ENCODE measurements at regions not wholly inside any gene's neighbourhood (a gene's known extent, or its start where the extent isn't known, plus 50 kb on each side); places are given as distances from the start of the nearest gene placed in this dataset.

DNA sequence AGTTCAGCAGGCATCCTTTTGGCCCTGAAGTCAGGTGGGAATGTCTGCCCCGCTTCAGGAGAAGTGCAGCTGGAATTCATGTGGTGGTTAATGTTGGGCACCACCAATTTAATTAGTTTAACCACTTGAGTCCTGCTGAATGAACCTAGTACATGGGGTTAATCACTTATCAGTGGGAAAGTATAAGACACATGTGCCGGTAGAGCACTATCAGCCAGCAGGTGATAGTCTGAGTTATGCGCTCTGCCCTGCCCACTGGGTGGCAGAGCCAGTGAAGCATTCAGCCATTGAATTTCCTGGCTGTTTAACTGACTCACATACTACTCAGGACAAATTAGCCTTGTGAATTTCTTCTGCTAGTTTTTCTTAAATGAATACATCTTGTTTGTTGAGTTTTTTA, 789.7 kb upstream of the PRR20A start:
- TF ChIP-seq EZH2phosphoT487 (IDR thresholded peaks at IDR 0.05; ENCODE audit: borderline replicate concordance, low read length) = no peak
- TF ChIP-seq, protein P1, sequence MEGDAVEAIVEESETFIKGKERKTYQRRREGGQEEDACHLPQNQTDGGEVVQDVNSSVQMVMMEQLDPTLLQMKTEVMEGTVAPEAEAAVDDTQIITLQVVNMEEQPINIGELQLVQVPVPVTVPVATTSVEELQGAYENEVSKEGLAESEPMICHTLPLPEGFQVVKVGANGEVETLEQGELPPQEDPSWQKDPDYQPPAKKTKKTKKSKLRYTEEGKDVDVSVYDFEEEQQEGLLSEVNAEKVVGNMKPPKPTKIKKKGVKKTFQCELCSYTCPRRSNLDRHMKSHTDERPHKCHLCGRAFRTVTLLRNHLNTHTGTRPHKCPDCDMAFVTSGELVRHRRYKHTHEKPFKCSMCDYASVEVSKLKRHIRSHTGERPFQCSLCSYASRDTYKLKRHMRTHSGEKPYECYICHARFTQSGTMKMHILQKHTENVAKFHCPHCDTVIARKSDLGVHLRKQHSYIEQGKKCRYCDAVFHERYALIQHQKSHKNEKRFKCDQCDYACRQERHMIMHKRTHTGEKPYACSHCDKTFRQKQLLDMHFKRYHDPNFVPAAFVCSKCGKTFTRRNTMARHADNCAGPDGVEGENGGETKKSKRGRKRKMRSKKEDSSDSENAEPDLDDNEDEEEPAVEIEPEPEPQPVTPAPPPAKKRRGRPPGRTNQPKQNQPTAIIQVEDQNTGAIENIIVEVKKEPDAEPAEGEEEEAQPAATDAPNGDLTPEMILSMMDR (IDR thresholded peaks at IDR 0.05; ENCODE audit: low read depth, low read length, poor library complexity, severe bottlenecking) = no peak
- Histone ChIP-seq H3K4me2 (ENCODE audit: low read length) (no peak overlapping the region), H4K20me1 (ENCODE audit: control insufficient read depth, insufficient read depth, low read depth, low read length) (no peaks in the 10 kb centered on the region)

DNA sequence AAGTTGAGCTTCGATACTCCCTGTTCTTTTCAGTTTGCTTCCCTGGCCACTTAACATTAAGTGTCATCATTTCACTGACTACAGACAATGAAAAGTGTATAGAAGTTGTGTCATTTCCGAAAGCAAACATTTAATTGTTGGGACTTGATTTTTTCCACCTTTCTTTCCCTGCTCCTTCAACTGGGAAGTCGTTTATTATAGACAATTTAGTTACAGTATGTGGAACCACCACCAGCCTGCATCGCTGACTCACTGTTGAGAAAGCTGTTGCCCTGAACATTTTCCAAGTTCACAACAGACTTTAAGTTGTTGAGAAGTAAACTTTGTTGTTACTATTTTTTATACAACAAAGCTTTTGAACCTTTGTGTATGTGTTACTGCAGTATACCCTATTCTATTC, 788.4 kb upstream of the PRR20A start:
- Histone ChIP-seq H3K27ac (ENCODE audit: low read depth, low read length) (no peak overlapping the region), H3K27me3 (ENCODE audit: control insufficient read depth, low read length) (no peaks in the 10 kb centered on the region), H3K4me2 (ENCODE audit: low read length) (no peak overlapping the region), H3K79me2 (ENCODE audit: control insufficient read depth, low read length) (no peaks in the 10 kb centered on the region), H3K4me3 (ENCODE audit: low read length) (no peak overlapping the region), H3K4me1 (ENCODE audit: control insufficient read depth, low read length) (no peaks in the 10 kb centered on the region), H3K9me2 (replicated peaks; ENCODE audit: control insufficient read depth, low read length) (no peaks in the 10 kb centered on the region), H3K36me3 (ENCODE audit: control insufficient read depth, low read length) (no peaks in the 10 kb centered on the region), H3K9me3 (ENCODE audit: control insufficient read depth, insufficient read depth, low read length) (no peaks in the 10 kb centered on the region), H4K20me1 (ENCODE audit: control insufficient read depth, insufficient read depth, low read depth, low read length) (no peaks in the 10 kb centered on the region), H3F3A (ENCODE audit: control insufficient read depth, insufficient read depth) (no peaks in the 10 kb centered on the region)
- TF ChIP-seq, protein P1 (IDR thresholded peaks at IDR 0.05; ENCODE audit: low read depth, low read length, poor library complexity, severe bottlenecking) = no peak
- TF ChIP-seq EZH2phosphoT487 (IDR thresholded peaks at IDR 0.05; ENCODE audit: borderline replicate concordance, low read length) = no peak

More for the DNA sequence above, 789.7 kb upstream of the PRR20A start:
- H3K9me3 ChIP-seq (ENCODE audit: control insufficient read depth, insufficient read depth, low read length) = no peaks in the 10 kb centered on the region
- H3K9me2 ChIP-seq (replicated peaks; ENCODE audit: control insufficient read depth, low read length) = no peaks in the 10 kb centered on the region
- no peak overlapping the region for H3K4me3 ChIP-seq (ENCODE audit: low read length)
- H3K36me3 ChIP-seq (ENCODE audit: control insufficient read depth, low read length) = no peaks in the 10 kb centered on the region
- no peaks in the 10 kb centered on the region for H3K27me3 ChIP-seq (ENCODE audit: control insufficient read depth, low read length)
- H3K4me1 ChIP-seq (ENCODE audit: control insufficient read depth, low read length) = no peaks in the 10 kb centered on the region
- no peaks in the 10 kb centered on the region for H3F3A ChIP-seq (ENCODE audit: control insufficient read depth, insufficient read depth)
- no peaks in the 10 kb centered on the region for H3K79me2 ChIP-seq (ENCODE audit: control insufficient read depth, low read length)
- H3K27ac ChIP-seq (ENCODE audit: low read depth, low read length) = no peak overlapping the region

DNA sequence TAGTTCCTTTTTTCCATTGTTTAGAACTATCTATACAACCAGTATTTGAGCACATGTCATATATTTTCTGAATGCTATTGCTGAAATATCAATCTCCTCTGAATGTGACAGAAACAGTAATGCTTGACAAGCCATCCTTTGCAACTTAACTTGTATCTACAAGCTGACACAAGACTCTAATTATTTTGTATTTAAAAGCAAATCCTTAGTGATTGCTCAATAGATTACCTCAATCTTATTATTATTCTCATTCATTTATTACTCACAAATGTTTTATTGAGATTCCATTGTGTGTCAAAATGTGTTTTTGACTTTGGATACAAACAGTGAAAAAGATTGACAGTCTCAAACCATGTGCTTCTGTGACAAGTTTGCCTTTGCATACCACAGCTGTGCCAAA, 787.8 kb upstream of the PRR20A start:
- no peaks in the 10 kb centered on the region for H3K9me2 ChIP-seq (replicated peaks; ENCODE audit: control insufficient read depth, low read length)
- H3K79me2 ChIP-seq (ENCODE audit: control insufficient read depth, low read length) = no peaks in the 10 kb centered on the region
- H3K36me3 ChIP-seq (ENCODE audit: control insufficient read depth, low read length) = no peaks in the 10 kb centered on the region
- H3F3A ChIP-seq (ENCODE audit: control insufficient read depth, insufficient read depth) = no peaks in the 10 kb centered on the region
- TF ChIP-seq, protein P1 (IDR thresholded peaks at IDR 0.05; ENCODE audit: low read depth, low read length, poor library complexity, severe bottlenecking) = no peak
- TF ChIP-seq EZH2phosphoT487 (IDR thresholded peaks at IDR 0.05; ENCODE audit: borderline replicate concordance, low read length) = no peak
- H3K4me3 ChIP-seq (ENCODE audit: low read length) = no peak overlapping the region
- no peaks in the 10 kb centered on the region for H4K20me1 ChIP-seq (ENCODE audit: control insufficient read depth, insufficient read depth, low read depth, low read length)
- no peak overlapping the region for H3K4me2 ChIP-seq (ENCODE audit: low read length)
- H3K9me3 ChIP-seq (ENCODE audit: control insufficient read depth, insufficient read depth, low read length) = no peaks in the 10 kb centered on the region
- no peaks in the 10 kb centered on the region for H3K4me1 ChIP-seq (ENCODE audit: control insufficient read depth, low read length)
- no peaks in the 10 kb centered on the region for H3K27me3 ChIP-seq (ENCODE audit: control insufficient read depth, low read length)
- H3K27ac ChIP-seq (ENCODE audit: low read depth, low read length) = no peak overlapping the region

DNA sequence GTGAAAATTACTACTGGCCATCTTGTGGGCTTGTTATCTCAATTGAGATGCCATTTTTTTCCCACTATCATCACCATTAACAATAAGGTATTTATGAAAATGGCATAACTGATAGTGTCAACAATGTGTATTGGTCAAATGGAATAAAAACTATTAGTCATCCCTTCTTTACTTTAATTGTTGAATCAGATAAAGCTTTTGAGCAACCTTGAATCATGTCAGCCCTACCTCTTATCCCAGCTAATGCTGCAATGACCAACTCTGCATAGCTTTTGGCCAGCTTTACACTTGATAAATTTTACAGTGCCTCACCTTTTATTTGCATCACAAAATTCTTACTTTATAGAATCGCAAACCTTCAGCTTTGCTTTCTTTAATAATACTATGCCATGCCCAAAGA, 784.0 kb upstream of the PRR20A start:
- Histone ChIP-seq H3K79me2 (ENCODE audit: control insufficient read depth, low read length) (no peaks in the 10 kb centered on the region), H3K9me2 (replicated peaks; ENCODE audit: control insufficient read depth, low read length) (no peaks in the 10 kb centered on the region), H3K36me3 (ENCODE audit: control insufficient read depth, low read length) (no peaks in the 10 kb centered on the region), H3K4me1 (ENCODE audit: control insufficient read depth, low read length) (no peaks in the 10 kb centered on the region), H3F3A (ENCODE audit: control insufficient read depth, insufficient read depth) (no peaks in the 10 kb centered on the region), H3K4me3 (ENCODE audit: low read length) (no peak overlapping the region), H3K27ac (ENCODE audit: low read depth, low read length) (no peak overlapping the region), H3K4me2 (ENCODE audit: low read length) (no peak overlapping the region), H3K27me3 (ENCODE audit: control insufficient read depth, low read length) (no peaks in the 10 kb centered on the region), H4K20me1 (ENCODE audit: control insufficient read depth, insufficient read depth, low read depth, low read length) (no peaks in the 10 kb centered on the region), H3K9me3 (ENCODE audit: control insufficient read depth, insufficient read depth, low read length) (no peaks in the 10 kb centered on the region)
- TF ChIP-seq, protein P1 (IDR thresholded peaks at IDR 0.05; ENCODE audit: low read depth, low read length, poor library complexity, severe bottlenecking) = no peak
- no peak for TF ChIP-seq EZH2phosphoT487 (IDR thresholded peaks at IDR 0.05; ENCODE audit: borderline replicate concordance, low read length)
